GM13976 (cell line): ENCODE measurements at regions not wholly inside any gene's neighbourhood (a gene's known extent, or its start where the extent isn't known, plus 50 kb on each side); places are given as distances from the start of the nearest gene placed in this dataset.

ENCODE experiments used
- DNase-seq: peaks from one replicate; pipeline ENCODE4 v3.0.0; 2012; ENCODE audit warnings: low spot score
- CTCF ChIP-seq: IDR thresholded peaks from 2 replicates; pipeline ENCODE4 v1.5.1; 2012; ENCODE audit warnings: borderline replicate concordance, mild to moderate bottlenecking; ENCODE audit not compliant: insufficient read depth; ENCODE audit errors: extremely low read depth, missing control alignments, control extremely low read depth
- in situ Hi-C: fragments of 300-500 bp; cut with MboI; formaldehyde crosslinking; loops from one replicate; pipeline ENCODE4 v1.12.0; 2022; ENCODE audit warnings: low sequenced_read_pairs, mixed read lengths, inconsistent platforms; ENCODE audit not compliant: unreplicated experiment

GRCh38 chr2:145682546-145683157 is 1162.7 kb upstream of the ZEB2 start:
- DNase-seq, result no peak
- in situ Hi-C loops, result no loop called here
- no peak for TF ChIP-seq CTCF

- DNase-seq, result no peak
- TF ChIP-seq CTCF, result no peak
- in situ Hi-C loops, result no loop called here
Measured at GRCh38 chr2:145680276-145680675, 1160.4 kb upstream of the ZEB2 start.

- in situ Hi-C loops, result no loop called here
- DNase-seq, result no peak
- TF ChIP-seq CTCF, result no peak
Measured at GRCh38 chr2:145677371-145677770, 1157.5 kb upstream of the ZEB2 start.

GRCh38 chr2:145674705-145675104 is 1154.8 kb upstream of the ZEB2 start:
- DNase-seq, result no peak
- in situ Hi-C loops, result no loop called here
- TF ChIP-seq CTCF, result no peak

- TF ChIP-seq CTCF, result no peak
- in situ Hi-C loops, result no loop called here
- DNase-seq, result no peak
Measured at GRCh38 chr2:145669301-145669700, 1149.4 kb upstream of the ZEB2 start.

GRCh38 chr2:145666552-145666951 is 1146.6 kb upstream of the ZEB2 start:
- no peak for TF ChIP-seq CTCF
- in situ Hi-C loops, result no loop called here
- no peak for DNase-seq
